Natural killer cell (primary cell): ENCODE measurements at regions not wholly inside any gene's neighbourhood (a gene's known extent, or its start where the extent isn't known, plus 50 kb on each side); places are given as distances from the start of the nearest gene placed in this dataset.
A peak's percentile ranks its signal among the peaks of the same experiment; 100 is the strongest.

Experiments
- ATAC-seq, 3 donors: fragments of 150-1000 bp in 2 of 3; fragments of 200-7000 bp in 1 of 3; cut with Tn5 transposase; 1 replicate in 1 of 3; 2 replicates in 2 of 3; pipeline ENCODE4 v1.10.0; 2021; ENCODE audit warnings: mild to moderate bottlenecking in 2 of 3, moderate library complexity in 2 of 3
- DNase-seq, 2 donors: peaks; one replicate each; pipeline versions ENCODE4 v3.0.0 to v3.0.0-alpha.2; 2013 to 2021; ENCODE audit warnings: mixed read lengths in 1 of 2
- H3K27ac ChIP-seq: one replicate; pipeline ENCODE4 v1.5.1; 2013; ENCODE audit warnings: mild to moderate bottlenecking, low read length
- H3K27me3 ChIP-seq: one replicate; pipeline ENCODE4 v1.6.1; 2013; ENCODE audit warnings: low read length; ENCODE audit not compliant: control insufficient read depth, insufficient read depth
- H3K36me3 ChIP-seq: one replicate; pipeline ENCODE4 v1.6.1; 2013; ENCODE audit warnings: low read length; ENCODE audit not compliant: control insufficient read depth, insufficient read depth
- H3K4me1 ChIP-seq: one replicate; pipeline ENCODE4 v1.6.1; 2013; ENCODE audit warnings: low read length; ENCODE audit not compliant: control insufficient read depth, insufficient read depth
- H3K4me3 ChIP-seq: one replicate; pipeline ENCODE4 v1.5.1; 2013; ENCODE audit warnings: low read length
- H3K9me3 ChIP-seq: one replicate; pipeline ENCODE4 v1.6.1; 2013; ENCODE audit warnings: low read length; ENCODE audit not compliant: control insufficient read depth, insufficient read depth
- H3K27ac Mint-ChIP-seq, 2 donors: one replicate each; pipeline ENCODE4 v1.8.0; 2022; ENCODE audit warnings: mild to moderate bottlenecking in 2 of 2, mixed read lengths in 2 of 2, moderate library complexity in 1 of 2
- H3K27me3 Mint-ChIP-seq, 2 donors: one replicate each; pipeline ENCODE4 v1.8.0; 2022; ENCODE audit warnings: low read depth in 2 of 2, mixed read lengths in 2 of 2
- H3K36me3 Mint-ChIP-seq: one replicate; pipeline ENCODE4 v1.8.0; 2022; ENCODE audit warnings: mixed read lengths
- H3K4me1 Mint-ChIP-seq, 2 donors: one replicate each; pipeline ENCODE4 v1.8.0; 2022; ENCODE audit warnings: mixed read lengths in 2 of 2
- H3K4me3 Mint-ChIP-seq: one replicate; pipeline ENCODE4 v1.8.0; 2022; ENCODE audit warnings: mild to moderate bottlenecking, moderate library complexity, mixed read lengths
- H3K9me3 Mint-ChIP-seq, 2 donors: one replicate each; pipeline ENCODE4 v1.8.0; 2022; ENCODE audit warnings: mixed read lengths in 2 of 2
- WGBS: methylation state at CpG from one replicate; pipeline ENCODE4 v1.1.7; 2013; ENCODE audit warnings: missing lambda C conversion rate; ENCODE audit not compliant: insufficient coverage; 5-methylcytosine and 5-hydroxymethylcytosine counted together
- intact Hi-C: fragments of 100-400 bp; cut with micrococcal nuclease; formaldehyde crosslinking; loops from one replicate; pipeline ENCODE4 v1.14.2; 2022
- TF ChIP-seq, protein P1 (sequence below): fragments of 200-600 bp; IDR thresholded peaks from one replicate; pipeline ENCODE4 v1.8.0; 2022; ENCODE audit warnings: antibody characterized with exemption

DNA sequence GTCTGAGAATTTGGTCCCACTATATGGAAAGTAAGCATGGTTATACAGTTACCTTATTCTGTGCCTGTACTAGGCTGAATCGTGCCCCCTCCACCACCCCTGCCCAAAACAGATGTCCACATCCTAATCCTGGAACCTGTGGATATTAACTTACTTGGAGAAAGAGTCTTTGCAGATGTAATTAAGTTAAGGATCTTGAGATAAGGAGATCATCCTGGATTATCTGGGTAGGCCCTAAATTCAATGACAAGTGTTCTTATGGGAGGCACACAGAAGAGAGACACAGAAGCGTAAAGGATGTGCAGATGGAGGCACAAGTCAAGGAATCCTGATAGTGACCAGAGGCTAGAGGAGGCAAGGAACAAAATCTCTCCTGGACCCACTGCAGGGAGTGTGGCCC lies 116.7 kb upstream of the MAN1A1 start:
- no peak overlapping the region for H3K4me3 ChIP-seq
- no peaks in the 10 kb centered on the region for H3K27me3 ChIP-seq
- no peak overlapping the region for H3K27ac ChIP-seq
- Mint-ChIP-seq H3K36me3 (no peaks in the 10 kb centered on the region), H3K4me1 (peaks cover 9 to 10% of the 10 kb centered on the region in 2 donors), H3K27me3 (no peaks in the 10 kb centered on the region), H3K9me3 (no peaks in the 10 kb centered on the region), H3K4me3 (no peak overlapping the region), H3K27ac (no peak overlapping the region)
- H3K36me3 ChIP-seq = no peaks in the 10 kb centered on the region
- TF ChIP-seq, protein P1, sequence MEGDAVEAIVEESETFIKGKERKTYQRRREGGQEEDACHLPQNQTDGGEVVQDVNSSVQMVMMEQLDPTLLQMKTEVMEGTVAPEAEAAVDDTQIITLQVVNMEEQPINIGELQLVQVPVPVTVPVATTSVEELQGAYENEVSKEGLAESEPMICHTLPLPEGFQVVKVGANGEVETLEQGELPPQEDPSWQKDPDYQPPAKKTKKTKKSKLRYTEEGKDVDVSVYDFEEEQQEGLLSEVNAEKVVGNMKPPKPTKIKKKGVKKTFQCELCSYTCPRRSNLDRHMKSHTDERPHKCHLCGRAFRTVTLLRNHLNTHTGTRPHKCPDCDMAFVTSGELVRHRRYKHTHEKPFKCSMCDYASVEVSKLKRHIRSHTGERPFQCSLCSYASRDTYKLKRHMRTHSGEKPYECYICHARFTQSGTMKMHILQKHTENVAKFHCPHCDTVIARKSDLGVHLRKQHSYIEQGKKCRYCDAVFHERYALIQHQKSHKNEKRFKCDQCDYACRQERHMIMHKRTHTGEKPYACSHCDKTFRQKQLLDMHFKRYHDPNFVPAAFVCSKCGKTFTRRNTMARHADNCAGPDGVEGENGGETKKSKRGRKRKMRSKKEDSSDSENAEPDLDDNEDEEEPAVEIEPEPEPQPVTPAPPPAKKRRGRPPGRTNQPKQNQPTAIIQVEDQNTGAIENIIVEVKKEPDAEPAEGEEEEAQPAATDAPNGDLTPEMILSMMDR = no peak
- intact Hi-C loops = no loop called here
- no peaks in the 10 kb centered on the region for H3K4me1 ChIP-seq
- DNase-seq = no peak
- H3K9me3 ChIP-seq = no peaks in the 10 kb centered on the region
- WGBS = 100% methylated on average over 1 of the region's 2 CpGs
- ATAC-seq = no peak

DNA sequence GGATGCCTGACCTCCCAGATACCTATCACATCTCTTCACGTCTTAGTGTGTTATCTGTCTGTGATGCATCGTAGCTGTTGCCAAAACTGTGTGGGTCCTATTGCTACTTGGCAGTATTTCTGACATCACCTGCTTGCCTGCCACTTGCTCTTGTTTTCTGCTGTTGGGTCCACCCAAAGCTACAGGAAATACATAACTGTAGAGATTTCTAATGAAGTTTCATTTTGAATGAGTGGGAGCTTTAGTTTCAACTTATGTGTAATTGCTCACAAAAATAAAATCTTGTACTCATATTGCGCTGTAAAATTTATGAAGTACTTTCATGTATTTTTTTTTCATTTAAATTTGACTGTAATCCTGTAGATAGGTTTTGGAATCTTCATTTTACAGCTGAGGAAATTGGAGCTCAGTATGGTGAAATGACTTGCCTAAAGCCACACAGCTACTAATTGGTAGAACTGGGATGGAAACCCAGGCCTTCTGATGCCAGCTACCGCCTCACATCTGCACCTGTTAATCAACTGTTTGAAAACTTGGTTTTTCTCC lies 113.6 kb upstream of the MAN1A1 start:
- no peak overlapping the region for H3K27ac Mint-ChIP-seq
- H3K4me1 ChIP-seq = no peaks in the 10 kb centered on the region
- no peak overlapping the region for H3K27ac ChIP-seq
- H3K4me3 ChIP-seq = no peak overlapping the region
- DNase-seq = peak in 1 of 2 donors; percentile 3
- H3K36me3 Mint-ChIP-seq = no peaks in the 10 kb centered on the region
- no peaks in the 10 kb centered on the region for H3K27me3 ChIP-seq
- intact Hi-C loops = no loop called here
- H3K9me3 Mint-ChIP-seq = peaks cover 0 to 2% of the 10 kb centered on the region in 2 donors
- H3K27me3 Mint-ChIP-seq = no peaks in the 10 kb centered on the region
- 54% methylated on average over 2 of the region's 4 CpGs for WGBS
- no peaks in the 10 kb centered on the region for H3K9me3 ChIP-seq
- TF ChIP-seq, protein P1 = no peak
- H3K4me3 Mint-ChIP-seq = no peak overlapping the region
- ATAC-seq = no peak
- no peaks in the 10 kb centered on the region for H3K36me3 ChIP-seq
- H3K4me1 Mint-ChIP-seq = peaks cover 5 to 9% of the 10 kb centered on the region in 2 donors

DNA sequence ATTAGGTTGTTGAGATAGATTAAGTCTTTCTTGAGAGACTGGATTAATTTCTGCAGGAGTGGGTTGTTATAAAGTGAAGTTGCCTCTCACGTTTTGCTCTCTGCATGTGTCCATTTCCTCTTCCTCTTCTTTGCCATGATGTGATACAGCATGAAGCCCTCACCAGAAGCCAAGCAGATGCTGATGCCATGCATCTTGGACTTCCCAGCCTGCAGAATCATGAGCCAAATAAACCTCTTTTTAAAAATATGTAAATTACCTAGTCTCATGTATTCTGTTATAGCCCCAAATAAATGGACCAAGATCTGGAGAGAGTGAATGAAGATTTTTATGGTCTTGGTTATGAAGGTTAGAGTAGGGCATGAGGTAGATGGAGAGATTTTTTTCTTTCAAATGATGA lies 111.6 kb upstream of the MAN1A1 start:
- TF ChIP-seq, protein P1 = no peak
- Mint-ChIP-seq H3K4me1 (peaks cover 0 to 5% of the 10 kb centered on the region in 2 donors), H3K9me3 (peaks cover 0 to 2% of the 10 kb centered on the region in 2 donors), H3K4me3 (no peak overlapping the region), H3K36me3 (no peaks in the 10 kb centered on the region), H3K27ac (no peak overlapping the region), H3K27me3 (no peaks in the 10 kb centered on the region)
- ATAC-seq (no peak), DNase-seq (no peak)
- no peaks in the 10 kb centered on the region for H3K27me3 ChIP-seq
- WGBS = 100% methylated on average over 1 of the region's 1 CpG
- no peaks in the 10 kb centered on the region for H3K9me3 ChIP-seq
- intact Hi-C loops = no loop called here
- no peak overlapping the region for H3K4me3 ChIP-seq
- no peaks in the 10 kb centered on the region for H3K4me1 ChIP-seq
- no peak overlapping the region for H3K27ac ChIP-seq
- H3K36me3 ChIP-seq = no peaks in the 10 kb centered on the region
